ENCODE measurements at regions not wholly inside any gene's neighbourhood (a gene's known extent, or its start where the extent isn't known, plus 50 kb on each side); places are given as distances from the start of the nearest gene placed in this dataset.

DNA sequence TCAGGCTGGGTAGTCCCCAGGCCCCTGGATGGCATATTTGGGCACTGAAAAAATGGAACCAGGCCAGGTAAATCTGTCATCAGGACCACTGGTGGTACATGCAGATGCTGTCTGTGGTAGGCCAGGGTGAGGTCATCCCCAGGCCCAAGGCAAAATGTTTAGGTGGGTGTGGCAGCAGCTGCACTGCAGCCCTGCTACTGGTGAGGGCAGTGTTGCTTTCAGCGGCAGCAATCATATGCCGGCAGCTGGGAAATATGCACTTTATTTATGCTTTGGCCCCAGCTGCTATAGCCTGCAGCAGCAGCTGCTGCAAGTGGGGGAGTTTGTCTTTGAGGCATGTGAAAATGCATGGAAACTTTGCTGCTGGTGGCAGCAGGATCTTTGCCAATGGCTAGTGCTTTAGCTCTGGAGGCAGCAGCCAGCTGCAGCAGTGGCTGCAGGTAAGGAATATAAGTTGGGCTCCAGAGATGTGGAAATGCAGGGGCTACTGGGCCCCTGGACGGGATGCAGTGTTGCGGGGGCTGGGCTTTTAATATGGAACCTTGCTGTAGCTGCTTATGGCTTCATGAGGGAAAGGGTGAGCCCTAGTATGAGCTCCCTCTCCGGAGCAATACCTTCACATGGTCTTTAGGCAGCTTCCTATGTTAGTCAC lies 365.7 kb upstream of the CADM1 start:
- FAIRE-seq: no peak

DNA sequence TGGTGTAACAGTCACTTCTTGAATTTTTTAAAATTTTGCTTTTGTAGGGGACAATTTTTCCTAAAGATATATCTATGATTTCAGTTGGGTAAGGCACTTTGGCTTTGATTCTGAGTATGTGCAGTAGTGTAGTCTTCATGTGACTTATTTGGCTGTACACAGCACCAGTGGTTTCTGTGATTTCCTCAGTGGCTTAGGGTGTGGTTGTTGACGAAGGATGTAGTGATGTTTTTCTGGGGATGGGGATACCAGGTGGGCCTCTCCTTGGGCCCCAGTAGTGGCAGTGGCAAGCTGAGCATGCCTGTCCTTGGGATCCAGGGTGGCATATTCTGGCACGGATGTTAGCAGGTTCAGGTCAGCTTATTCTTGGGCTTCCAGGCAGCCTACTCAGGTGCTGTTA lies 364.9 kb upstream of the CADM1 start:
- FAIRE-seq: no peak

DNA sequence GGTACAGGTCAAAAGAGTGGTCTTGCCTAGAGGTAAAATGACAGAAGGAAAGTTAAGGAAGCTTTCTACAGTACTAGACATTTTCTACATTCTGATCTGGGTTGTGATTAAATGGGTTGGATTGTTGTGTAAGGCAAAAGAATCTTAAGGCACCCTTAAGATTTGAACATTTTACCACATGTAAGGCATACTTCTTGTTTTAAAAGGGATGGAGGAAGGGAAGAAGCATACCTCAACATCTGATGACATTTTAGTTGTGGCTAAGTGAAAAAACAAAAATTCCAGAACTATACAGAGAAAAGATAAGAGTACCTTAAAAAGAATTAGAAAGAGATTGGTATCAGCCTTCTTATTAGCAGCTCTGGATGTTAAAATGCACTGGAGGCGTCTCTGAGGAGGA lies 356.0 kb upstream of the CADM1 start:
- FAIRE-seq: no peak

DNA sequence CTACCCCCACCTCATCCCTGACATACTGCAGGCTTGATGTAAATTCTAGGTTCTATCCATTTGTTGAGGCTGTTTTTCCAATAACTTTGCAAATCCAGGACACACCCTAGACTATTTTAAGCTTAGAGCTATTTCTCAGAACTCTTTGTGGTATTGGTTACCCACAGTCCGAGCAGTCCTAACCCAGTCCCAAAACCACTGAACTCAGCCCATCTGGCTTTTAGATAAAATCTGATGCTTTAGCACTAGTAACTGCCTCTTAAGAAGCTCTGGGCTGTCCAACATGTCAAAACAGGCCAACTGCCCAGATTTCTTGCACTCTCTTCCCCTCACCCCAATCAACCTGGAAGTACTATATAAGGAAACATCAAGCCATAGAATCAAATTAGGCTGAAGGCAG lies 344.4 kb upstream of the CADM1 start:
- no peak for FAIRE-seq

- FAIRE-seq: no peak
Observed at GRCh38 chr11:115848080-115848479, 343.9 kb upstream of the CADM1 start.

DNA sequence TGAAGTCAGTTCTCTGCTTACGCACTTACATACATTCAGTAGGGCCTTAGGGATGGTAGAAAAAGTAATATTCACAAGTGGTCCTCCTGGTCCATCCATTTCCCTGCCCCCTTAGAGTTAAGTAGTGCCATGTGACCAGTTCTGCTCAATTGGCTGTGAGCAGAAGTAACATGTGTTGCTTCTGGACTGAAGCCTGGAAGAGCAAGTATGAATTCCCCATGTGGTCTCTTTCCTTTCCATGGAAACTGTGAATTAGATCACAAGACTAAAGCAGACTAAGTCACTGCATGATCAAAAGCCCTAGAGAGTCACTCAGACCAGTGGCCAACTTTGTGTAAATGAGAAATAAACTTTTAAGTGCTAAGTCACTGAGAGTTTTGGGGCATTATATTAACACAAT lies 341.7 kb upstream of the CADM1 start:
- no peak for FAIRE-seq

DNA sequence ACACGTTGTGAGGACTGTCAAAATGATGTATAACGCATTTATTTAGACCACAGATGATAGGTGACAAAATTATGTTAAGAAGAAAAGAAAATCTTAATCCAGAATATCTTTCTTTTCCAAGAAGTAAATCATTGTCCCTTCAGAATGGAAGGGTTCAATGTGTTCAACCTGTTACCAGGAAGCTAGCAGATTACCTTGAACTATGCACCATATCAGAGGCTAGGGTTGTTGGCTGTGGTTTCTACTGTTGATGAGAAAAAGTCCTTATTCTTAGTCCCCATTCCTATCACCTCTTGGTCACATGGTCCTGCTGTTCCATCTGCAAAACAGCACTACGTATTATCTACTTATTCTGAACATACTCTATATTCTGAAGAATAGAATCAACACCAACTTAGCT lies 339.5 kb upstream of the CADM1 start:
- no peak for FAIRE-seq

DNA sequence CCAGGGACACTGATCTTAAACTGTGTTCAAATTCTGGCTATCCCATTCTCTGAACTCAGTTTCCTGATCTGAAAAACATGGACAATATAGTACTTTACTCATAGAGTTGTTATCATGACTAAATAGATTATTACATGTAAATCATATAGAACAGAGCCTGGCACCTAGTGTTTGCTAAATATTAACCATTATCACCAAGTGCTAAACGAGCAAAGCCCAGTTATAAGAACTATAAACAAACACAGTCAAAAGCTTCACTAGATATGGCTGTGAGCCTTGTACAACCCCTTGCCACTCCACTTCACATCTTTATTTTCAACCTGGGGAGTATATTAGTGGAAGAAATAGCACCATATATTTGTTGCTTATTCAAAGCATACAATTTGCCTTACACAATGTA lies 338.9 kb upstream of the CADM1 start:
- FAIRE-seq: no peak

DNA sequence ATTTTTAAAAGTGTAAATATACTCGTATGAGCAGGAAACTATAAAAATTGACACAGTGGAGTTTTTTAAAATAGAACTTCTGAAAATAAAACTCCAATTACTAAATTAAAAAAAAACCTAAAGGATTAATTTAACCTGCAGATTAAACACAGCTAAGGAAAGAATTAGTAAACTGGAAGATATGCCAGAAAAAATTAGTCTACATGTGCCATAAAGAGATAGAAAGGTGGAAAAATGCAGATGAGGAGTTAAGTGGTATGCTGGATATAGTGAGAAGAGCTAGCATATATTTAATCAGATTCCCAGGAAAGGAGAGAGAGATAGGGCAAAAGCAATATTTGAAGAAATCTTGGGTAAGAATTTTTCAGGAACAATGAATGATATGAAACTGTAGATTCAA lies 315.8 kb upstream of the CADM1 start:
- FAIRE-seq: no peak

DNA sequence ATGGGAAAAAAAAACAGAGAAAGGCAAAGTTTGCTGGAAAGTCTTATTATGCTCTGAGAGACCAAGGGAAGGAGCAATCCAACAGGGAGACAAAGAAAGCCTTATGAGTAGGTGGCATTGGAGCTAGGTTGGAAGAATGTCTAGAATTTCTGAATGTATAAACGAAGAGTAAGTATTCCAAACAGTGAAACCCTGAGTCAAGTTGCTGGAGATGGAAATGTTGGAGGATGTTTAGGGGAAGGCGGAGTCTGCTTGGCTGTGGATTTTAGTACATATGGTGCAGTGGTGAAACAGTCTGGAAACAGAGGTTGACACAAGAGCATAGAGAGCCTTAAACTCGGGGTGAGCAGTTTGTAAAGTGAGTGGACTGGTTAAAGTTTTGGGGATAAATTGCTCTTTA lies 314.8 kb upstream of the CADM1 start:
- FAIRE-seq: no peak

DNA sequence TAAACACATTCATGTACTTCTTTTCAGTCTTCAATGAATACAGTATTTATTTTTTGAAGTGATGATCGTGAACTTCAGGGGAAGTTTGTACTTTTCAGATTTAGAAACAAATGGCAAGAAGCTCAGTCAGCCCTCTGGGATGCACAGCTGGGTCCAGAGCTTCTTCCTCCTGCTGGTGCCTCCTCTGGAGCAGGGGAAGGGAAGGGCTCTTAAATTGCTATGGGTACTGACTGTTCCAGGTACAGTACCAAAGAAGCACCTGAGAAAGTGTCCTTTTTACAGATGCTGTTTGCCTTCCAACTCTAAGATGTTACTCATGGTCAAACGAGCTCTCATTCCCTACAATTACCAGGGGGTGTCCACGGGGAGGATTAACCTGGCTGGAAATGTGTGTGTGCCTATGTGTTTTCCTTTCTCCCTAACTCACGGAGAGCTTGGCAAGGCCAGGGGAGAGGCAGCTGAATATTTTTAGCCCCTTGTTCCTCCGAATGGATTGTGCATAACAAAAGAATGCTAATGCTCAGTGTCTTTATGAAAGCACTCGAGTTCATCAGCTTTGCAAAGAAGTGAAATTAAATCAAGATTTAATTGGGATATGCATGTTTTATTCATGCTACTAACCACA lies 313.7 kb upstream of the CADM1 start:
- FAIRE-seq: no peak

- FAIRE-seq: no peak
Observed at GRCh38 chr11:115808351-115808940, 304.2 kb upstream of the CADM1 start.

GRCh38 chr11:115806056-115806455 lies 301.8 kb upstream of the CADM1 start:
- no peak for FAIRE-seq

- FAIRE-seq: no peak
Observed at GRCh38 chr11:115803073-115803740, 299.0 kb upstream of the CADM1 start.

- no peak for FAIRE-seq
Observed at GRCh38 chr11:115802641-115803040, 298.4 kb upstream of the CADM1 start.

DNA sequence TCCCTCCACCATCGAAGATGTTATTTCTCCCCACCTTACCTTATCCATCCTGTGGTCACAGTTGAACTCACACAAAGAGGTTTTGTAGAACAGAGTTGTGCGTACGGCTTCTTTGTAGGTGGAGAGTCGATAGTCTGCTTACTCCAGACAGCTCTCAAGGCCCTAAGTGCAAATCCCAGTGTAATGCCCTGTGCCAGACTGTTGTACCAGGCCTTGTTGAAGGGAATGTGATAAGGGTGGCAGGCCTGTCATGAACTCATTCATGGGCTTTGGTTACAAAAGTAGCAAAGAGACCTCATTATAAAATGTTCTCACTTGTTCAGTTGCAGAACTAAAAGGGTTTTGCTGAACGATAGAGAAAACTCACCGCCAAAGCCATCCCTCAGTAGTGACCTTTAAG lies 288.7 kb upstream of the CADM1 start:
- no peak for FAIRE-seq

GRCh38 chr11:115787302-115787701 lies 283.1 kb upstream of the CADM1 start:
- FAIRE-seq: no peak

DNA sequence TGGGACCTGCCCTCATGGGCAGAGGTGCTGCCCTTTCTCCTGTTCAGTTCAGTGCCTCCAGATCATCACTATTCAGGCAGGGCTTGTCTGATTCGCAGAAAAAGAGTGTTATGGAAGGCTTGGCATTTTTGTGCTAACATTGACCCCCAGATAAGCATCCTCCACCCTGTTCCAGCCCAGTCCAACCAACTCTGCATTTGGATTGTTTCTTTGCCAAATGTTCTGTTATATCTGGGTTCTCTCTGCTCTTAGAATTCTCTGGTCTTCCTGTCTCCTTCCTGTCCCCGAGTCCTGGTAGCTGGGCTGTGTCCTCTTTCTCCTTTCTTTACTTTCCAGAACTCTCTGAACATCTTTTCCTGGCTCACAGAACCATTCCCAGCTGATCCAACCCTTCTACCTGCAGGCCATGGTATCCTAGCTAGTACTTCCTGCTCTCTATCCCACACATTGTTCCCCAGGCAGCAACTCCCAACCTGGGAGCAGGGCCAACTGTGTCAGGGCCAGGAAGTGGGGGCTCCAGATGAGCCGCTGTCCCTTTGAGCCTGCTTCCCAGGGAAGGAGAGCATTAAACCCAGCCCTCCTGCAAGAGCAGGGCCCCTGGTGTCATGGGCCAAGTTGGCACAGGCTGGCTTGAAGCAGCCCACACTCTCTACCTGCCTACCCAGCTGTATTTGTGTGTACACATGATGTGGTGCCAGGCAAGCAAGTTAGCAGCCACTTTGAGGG lies 280.7 kb upstream of the CADM1 start:
- no peak for FAIRE-seq

DNA sequence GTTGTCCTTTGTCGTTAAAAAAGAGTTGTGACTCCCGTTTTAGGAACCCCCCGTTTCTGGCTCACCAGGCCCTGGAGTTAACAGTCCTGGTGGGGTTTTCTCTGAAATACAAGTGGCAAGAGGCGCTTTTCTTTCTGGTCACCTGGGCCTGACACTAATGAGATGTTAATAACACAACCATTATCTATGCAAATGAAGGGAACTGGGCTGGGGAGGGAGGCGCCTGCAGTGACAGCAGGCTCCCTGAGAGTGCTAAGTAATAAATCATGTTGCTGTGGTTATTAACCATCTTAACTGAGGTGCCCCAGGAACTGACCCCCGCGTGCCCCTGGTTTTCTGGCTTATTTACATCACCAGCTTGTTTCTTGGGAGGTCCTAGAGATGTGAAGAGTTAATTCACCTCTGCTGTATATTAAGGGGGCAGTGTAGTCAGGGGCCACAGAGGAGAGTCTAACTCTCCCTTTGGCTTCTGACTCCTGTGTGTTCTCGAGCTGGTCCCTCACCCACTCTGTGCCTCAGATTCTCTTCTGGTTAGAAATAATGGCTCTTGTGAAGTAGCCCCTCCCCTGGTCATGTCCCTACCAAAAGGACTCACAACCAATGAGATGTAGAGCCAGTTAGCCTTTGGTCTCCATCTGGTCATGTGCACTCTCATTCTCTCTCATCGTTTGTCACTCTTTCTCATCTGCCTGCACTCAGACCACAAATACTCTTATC lies 276.6 kb upstream of the CADM1 start:
- no peak for FAIRE-seq

- FAIRE-seq: no peak
Observed at GRCh38 chr11:115778928-115779650, 274.9 kb upstream of the CADM1 start.

- no peak for FAIRE-seq
Observed at GRCh38 chr11:115776916-115777315, 272.7 kb upstream of the CADM1 start.

DNA sequence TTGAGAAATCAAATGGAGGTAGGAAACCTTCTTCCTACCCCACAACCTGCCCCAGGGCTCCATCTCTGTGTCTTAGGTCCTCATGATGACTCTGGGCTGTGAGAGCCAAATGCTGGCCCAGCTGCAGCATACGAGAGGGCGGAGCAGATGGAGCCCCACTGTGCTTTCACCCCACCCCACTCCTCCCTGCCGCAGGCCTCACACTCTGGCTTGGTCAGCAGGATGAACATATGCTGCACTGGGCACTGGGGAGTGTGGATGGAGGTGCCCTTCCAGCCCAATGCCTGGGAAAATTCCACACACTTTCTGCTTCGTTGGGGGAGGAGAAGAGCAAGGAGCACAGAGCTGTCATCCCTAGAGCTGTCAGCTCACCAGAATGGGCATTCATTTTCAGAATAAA lies 271.6 kb upstream of the CADM1 start:
- no peak for FAIRE-seq
